AG20443 (cell line): ENCODE measurements at regions not wholly inside any gene's neighbourhood (a gene's known extent, or its start where the extent isn't known, plus 50 kb on each side); places are given as distances from the start of the nearest gene placed in this dataset.
A peak's percentile ranks its signal among the peaks of the same experiment; 100 is the strongest.
"Not testable (repeated sequence)": the region's sequence is repeated elsewhere in the genome, so short reads cannot be mapped to it uniquely, and the experiment has no call there.

ENCODE experiments used
- DNase-seq: peaks from one replicate; pipeline ENCODE4 v3.0.0; 2012; ENCODE audit warnings: low spot score, mixed read lengths

- no peak for DNase-seq
Observed at GRCh38 chr3:106022913-106023312, 154.1 kb upstream of the CBLB start.

GRCh38 chr3:106025151-106025722 is 156.4 kb upstream of the CBLB start:
- DNase-seq, result peak; percentile 20

DNA sequence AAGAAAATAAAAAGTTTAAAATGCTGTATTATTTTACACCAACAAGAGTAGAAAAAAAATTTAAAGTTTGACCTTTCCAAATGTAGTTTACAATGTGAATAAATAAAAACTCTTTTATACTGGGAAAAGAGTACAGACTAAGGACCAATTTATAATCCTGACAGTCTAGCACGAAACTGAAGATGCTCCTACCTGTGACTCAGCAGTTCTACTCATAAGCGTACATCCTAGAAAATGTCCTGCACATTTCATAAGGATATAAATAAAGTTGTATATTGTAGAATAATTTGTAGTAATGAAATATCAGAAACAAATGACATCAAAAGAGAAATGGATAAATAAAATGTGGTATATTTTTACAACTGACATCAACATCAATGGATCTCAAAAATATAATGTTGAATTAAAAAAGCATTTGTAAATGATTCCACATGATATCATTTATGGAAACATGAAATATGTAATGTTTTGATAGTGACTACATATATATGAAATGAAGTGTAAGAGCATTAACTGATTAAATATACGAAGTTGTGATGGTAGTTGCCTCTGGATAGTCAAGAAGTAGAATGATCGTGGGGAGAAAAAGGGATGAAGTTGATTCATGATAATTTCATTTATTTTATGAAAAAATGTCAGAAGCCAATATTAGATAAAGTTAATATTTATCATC is 161.3 kb upstream of the CBLB start:
- DNase-seq, result no peak

DNA sequence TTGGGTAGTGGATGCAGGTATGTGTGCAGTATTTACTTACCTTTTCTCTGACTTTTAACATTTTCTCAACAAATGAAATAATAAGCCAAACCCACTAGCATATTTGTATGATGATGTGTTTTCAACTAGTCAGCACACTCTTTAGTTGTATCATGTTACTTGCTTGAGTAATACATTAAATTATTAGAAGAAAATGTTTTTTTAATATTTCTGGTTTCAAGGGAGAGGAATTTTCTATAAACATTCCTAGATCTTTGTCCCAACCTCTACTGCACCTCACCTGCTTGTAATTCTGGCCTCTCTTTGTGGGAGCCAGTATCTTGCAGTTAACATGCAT is 161.8 kb upstream of the CBLB start:
- peak; percentile 23 for DNase-seq

GRCh38 chr3:106032479-106032878 is 163.7 kb upstream of the CBLB start:
- no peak for DNase-seq

DNA sequence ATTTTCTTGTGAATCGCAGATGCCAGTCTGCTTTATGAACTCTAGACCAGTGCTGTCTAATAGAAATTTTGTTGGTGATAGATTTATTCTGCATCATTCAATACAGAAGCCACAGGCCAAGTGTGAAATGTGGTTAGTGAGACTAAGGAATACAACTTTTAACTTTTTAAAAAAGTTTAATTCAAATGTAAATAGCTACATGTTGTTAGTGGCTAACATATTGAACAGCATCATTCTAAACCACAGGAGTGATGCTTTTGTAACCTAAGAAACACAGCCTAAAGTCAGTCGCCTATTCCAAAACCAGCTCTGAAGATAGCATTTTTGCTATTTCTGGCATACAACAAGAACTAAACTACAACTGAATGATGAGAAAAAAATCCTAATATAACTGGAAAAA is 164.8 kb upstream of the CBLB start:
- no peak for DNase-seq

DNA sequence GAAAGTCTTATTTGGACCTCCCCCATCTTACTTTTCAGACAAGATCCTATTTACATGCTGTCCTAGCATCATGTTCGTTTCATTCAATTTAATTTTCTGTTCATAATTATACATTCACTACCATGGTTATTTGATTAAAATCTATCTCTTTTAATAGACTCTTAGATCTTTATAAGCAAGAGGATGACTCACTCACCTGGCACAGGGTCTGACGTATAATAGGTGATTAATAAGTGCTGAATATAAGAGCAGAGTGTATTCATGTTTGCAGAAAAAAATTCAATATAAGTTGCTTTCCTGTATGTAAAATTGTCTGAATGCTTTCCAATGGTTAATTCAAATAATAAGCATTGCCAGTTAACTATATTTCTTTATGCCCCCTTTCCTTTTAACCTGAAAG is 165.5 kb upstream of the CBLB start:
- no peak for DNase-seq

GRCh38 chr3:106035619-106036018 is 166.8 kb upstream of the CBLB start:
- no peak for DNase-seq

- DNase-seq, result no peak
Observed at GRCh38 chr3:106036696-106037095, 167.9 kb upstream of the CBLB start.

DNA sequence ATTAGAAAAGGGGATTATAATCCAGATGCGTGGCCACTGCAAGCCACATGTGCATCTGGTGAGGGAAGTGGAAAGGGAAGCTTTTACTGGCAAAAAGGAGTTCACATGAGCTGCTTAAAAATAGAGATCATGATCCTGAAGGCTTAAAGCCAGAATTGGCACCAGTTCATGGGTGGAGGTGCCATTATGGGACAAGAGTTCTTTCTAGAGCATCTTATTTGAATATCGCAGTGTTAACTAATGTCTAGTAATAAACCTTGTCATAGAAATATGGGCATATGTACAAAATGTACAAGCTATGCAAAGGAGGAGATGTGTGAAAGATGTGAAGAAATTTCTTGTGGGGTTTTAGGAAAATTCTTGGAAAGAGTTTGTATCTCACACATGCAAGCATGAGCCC is 178.4 kb upstream of the CBLB start:
- no peak for DNase-seq

DNA sequence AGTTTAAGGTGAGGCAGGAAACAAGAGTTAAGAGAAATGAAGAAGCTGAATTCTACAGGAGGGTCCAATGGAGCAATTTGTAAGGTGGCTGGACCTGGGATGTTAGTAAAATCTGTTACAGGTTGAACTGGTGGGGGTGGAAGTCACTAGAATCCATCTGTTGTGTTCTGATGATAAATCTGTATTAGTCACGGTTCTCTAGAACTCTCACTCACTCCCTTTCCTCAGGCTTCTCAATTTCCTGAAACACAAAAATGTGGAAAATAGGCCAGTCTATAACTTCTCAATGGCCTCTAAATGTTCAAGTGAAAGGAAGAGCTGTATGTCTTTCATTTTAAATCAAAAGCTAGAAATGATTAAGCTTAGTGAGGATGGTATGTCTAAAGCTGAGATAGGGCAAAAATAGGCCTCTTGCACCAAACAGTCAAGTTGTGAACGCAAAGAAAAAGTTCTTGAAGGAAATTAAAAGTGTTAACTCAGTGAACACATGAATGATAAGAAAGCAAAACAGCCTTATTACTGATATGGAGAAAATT is 180.2 kb upstream of the CBLB start:
- DNase-seq, result no peak

DNA sequence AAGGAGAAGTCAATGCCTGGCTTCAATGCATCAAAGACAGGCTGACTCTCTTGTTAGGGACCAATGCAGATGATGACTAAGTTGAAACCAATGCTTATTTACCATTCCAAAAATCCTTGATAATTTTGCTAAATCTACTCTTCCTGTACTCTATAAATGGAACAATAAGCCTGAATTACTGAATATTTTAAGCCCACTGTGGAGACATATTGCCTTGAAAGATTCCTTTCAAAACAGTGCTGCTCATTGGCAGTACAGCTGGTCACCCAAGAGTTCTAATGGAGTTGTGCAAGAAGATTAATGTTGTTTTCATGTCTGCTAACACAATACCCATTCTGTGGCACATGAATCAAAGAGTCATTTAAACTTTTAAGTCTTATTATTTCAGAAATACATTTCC is 181.0 kb upstream of the CBLB start:
- DNase-seq, result no peak

GRCh38 chr3:106056931-106057330 is 188.1 kb upstream of the CBLB start:
- no peak for DNase-seq

DNA sequence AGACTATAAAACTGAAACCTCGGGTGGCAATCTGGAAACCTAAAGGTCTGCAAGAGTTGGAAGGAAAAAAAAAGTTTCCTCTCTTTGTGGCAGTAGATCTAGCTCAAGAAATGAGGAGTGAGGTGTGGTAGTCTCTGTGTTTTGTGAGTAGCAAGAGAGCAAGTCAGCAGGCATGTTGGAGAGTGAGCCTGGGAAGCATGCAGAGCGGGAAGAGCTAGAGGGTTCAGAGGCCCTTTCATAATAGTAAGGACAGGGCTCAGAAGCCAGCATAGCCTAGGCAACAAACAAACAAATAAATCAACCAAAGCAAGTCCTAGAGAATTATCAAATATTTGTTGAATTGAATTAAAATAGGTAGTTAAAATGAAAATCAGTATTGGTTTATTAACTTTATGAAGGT is 189.7 kb upstream of the CBLB start:
- peak; percentile 38 for DNase-seq

DNA sequence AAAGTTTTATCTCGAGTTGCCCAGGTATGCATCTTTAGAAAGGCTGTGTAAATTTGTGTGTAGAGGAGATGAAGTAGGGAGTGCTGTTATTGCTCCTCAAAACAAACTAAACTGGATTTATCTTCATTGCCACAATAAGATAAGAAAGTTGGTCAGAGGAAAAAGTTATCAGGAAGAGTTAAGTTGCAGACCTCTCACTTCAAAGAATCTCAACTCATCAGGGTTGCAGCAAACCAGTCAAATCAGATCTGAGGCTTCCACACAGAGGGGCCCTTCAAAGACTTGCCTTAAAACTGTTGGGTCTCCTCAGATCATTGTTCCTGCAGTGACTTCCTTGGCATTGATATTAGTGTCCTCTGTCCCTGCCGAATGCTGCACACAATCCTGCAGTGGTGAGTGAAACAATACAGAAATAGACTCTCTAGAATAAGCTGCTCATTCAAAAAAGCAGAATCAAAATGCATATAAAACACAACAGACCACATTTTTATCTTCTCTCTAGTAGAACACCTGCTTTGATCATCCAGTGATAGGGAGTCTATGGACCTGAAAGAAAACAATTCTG is 191.2 kb upstream of the CBLB start:
- no peak for DNase-seq

GRCh38 chr3:106063909-106064308 is 195.1 kb upstream of the CBLB start:
- no peak for DNase-seq

DNA sequence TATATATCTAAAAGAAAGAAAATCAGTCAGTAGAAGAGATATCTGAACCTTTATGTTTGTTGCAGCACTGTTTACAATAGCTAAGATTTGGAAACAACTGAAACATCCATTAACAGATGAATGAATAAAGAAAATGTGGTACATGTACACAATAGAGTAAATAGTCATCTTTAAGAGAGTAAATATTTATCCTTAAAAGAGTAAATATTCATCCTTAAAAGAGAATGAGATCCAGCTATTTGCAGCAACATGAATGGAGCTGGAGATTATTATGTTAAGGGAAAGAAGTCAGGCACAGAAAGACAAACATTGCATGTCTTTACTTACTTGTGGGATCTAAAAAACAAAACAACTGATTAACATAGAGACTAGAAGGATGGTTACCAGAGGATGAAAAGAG is 197.0 kb upstream of the CBLB start:
- no peak for DNase-seq

GRCh38 chr3:106067711-106068110 is 198.9 kb upstream of the CBLB start:
- no peak for DNase-seq

- DNase-seq, result no peak
Observed at GRCh38 chr3:106068381-106068780, 199.6 kb upstream of the CBLB start.

DNA sequence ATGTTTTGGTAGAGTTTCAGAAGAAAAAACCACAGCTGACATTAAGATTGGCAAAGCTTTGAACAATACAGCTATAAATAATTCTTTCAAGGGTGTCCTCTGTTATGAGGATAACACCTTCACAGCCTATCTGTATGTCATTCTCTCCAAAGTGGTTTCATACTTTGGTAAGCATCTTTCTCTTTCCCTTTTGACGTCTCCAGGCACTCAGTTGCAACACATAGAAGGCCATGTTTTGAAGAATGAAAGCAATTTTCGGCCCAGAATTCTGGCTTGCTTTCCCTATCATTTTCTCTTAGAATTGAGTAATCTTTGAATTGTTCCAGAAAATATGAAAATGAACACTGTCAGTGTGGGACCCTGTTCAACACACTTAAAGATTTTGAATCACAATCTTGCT is 200.0 kb upstream of the CBLB start:
- peak; percentile 21 for DNase-seq

DNA sequence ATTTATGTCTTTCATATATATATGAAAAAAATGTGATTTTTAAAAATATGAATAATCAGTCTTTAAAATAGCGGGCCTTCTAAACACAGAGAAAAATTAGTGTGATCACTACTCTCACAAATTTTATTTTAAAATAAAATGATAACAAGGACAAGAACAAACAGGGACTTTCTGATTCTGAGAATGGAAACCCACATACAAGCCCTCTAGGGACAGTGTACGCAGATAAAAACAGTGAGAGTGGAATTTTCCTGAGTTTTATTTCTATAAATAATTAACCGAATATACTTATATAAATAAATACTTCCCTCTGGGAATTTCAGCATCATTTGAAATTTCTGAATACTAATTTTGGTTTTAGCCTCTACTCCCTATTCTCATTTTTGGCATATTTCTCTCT is 201.4 kb upstream of the CBLB start:
- no peak for DNase-seq

- no peak for DNase-seq
Observed at GRCh38 chr3:106071306-106071705, 202.5 kb upstream of the CBLB start.

DNA sequence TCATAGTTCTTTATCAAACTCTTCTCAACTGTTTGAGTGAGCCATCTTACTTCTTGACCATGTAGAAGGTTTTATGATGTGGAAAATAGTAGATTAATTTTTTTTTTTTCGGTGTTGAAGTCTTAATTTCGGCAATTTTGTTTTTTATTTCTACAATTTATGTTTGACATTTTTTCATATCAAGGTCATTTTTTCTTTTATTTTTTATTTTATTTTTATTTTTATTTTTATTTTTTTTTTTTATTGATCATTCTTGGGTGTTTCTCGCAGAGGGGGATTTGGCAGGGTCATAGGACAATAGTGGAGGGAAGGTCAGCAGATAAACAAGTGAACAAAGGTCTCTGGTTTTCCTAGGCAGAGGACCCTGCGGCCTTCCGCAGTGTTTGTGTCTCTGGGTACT is 203.8 kb upstream of the CBLB start:
- DNase-seq, result not testable (repeated sequence)

DNA sequence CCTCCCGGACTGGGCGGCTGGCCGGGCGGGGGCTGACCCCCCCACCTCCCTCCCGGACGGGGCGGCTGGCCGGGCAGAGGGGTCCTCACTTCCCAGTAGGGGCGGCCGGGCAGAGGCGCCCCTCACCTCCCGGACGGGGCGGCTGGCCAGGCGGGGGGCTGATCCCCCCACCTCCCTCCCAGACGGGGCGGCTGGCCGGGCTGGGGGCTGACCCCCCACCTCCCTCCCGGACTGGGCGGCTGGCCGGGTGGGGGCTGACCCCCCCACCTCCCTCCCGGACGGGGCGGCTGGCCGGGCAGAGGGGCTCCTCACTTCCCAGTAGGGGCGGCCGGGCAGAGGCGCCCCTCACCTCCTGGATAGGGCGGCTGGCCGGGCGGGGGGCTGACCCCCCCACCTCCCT is 205.0 kb upstream of the CBLB start:
- DNase-seq, result not testable (repeated sequence)
